ENCODE measurements at regions not wholly inside any gene's neighbourhood (a gene's known extent, or its start where the extent isn't known, plus 50 kb on each side); places are given as distances from the start of the nearest gene placed in this dataset.
"Not testable (repeated sequence)": the region's sequence is repeated elsewhere in the genome, so short reads cannot be mapped to it uniquely, and the experiment has no call there.

DNA sequence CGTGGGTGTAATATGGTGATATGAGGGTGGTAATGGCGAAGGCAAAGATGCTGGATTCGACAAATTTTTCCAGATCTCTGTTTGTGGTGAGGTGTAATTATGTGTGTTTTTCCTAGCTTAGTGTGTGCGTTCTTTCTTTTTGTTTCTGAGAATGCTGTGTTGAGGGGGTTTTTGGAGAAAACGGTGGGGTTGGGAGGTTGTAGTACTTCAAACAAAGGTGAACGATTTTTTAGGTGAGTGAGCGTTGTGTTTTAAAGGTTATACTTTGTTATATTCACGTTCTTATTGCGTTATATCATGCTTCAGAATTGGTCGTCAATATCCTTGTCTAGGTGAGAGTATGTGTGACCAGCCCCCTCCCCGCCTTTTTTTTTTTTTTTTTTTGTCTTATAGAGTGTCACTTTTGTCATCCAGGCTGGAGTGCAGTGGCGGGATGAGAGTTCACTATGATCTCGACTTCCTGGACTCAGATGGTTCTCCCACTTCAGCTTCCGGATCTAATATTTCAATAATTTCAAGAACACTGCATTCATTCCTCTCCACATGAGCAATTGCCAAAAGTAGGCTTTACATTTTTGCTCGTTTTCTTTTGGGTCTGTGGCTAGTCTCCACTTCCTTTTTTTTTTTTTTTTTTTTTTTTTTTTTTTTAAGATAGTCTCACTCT lies 82.2 kb upstream of the RNU2-1 start:
- DNase-seq (ENCODE audit: low spot score) = no peak

DNA sequence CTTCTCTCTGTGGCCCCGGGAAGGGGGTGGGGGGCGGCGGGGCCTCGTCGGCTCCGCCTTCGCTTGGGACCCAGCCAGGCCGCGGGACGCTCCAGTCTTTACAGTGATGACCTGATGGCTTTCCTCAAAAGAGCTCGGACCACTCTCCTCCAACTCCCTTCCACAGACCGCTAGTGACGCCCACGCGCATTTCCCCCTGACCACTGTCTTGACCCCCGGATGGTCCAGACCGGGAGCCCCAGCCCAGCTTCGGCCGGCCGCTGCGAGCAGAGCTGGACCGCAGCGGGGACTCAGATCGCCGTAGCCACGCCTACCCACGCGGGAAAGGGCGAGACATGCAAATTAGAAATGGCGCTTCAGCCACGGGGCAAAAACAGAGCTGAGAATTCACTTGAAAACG lies 81.6 kb upstream of the RNU2-1 start:
- no peak for DNase-seq (ENCODE audit: low spot score)

DNA sequence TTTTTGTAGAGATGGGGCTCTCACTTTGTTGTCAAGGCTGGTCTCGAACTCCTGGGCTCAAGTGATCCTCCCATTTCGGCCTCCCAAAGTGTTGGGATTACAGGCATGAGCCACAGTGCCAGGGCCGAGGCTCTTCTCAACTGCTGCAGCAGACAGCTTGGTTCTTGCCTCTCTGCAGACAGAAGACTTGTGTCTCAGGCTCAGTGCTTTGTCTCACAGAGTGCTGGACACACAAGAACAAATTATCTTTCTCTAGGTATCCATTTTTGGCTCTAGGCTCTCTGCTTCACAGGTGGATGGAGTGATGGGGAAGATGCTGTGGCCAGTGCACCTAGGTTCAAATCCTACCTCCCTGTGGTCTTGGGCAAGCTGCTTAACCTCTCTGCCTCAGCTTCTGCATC lies 80.8 kb upstream of the RNU2-1 start:
- DNase-seq (ENCODE audit: low spot score) = peak; percentile 28

DNA sequence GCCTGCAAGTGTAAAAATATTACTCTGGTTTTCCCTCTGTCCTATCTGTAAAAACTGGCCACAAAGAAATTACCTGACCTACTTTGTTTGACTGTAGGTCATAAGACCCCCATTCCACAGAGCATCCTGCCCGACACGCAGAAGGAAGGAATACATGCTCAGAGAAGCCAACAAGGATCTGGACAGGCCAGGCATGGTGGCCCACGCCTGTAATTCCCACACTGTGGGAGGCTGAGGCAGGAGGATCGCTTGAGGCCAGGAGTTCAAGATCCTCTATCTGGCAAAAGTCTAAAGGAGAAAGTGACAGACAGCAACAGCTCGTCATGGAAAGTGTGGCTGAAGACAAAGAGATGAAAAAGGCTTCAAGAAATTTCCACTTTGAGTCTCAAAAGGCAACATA lies 78.2 kb upstream of the RNU2-1 start:
- DNase-seq (ENCODE audit: low spot score) = no peak

DNA sequence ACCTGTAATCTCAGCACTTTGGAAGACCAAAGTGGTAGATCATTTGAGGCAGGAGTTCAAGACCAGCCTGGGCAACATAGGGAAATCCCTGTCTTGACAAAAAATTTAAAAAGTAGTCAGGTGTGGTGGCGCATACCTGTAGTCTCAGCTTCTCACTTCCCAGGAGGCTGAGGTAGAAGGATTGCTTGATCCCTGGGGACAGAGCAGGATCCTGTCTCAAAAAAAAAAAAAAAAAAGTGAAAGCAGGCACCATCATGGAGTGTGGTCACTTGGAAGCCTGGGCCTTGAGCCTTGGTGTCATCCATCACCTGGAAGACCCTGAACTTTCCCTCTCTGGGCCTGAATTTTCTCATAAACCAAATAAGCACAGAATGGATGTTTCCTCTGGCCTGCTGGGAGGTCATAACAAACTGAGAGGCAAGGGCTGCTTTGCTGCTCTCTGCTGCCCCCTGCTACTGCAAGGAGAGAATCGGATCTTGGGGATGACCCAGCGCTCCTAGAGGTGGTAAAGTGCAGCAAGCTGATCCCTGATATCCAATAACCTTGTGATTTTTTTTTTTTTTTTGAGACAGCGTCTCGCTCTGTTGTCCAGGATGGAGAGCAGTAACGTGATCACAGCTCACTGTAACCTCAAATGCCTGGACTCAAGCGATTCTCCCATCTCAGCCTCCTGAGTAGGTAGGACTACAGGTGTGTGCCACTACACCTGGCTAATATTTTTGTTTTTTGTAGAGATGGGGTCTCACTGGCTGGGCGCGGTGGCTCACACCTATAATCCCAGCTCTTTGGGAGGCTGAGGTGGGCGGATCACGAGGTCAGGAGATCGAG lies 75.9 kb upstream of the RNU2-1 start:
- DNase-seq (ENCODE audit: low spot score) = no peak

DNA sequence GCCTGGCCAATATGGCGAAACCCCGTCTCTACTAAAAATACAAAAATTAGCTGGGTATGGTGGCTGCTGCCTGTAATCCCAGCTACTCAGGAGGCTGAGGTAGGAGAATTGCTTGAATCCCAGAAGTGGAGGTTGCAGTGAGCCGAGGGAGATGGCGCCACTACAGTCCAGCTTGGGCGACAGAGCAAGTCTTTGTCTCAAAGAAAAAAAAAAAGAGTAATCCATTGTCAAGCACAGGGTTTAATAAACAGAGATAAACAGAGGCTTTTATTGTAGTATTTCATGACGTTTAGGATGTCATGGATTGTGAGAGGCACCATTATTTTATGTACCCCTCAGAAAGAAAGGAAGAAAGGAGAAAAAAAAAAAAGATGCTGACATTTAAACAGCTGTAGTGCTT lies 75.2 kb upstream of the RNU2-1 start:
- no peak for DNase-seq (ENCODE audit: low spot score)

DNA sequence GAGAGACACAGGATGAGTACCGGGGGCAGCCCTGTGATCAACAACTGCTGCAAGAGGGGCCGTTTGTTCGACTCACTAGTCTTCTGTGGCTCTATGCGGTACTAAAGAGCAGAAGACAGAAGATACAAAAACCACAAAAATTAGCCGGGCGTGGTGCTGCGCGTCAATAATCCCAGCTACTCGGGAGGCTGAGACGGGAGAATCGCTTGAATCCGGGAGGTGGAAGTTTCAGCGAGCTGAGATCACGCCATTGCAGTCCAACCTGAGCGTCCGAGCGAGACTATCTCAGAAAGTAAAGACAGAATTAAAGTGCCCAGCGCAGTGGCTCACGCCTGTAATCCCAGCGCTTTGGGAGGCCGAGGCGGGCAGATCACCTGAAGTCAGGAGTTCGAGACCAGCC lies 71.0 kb upstream of the RNU2-1 start:
- not testable (repeated sequence) for DNase-seq (ENCODE audit: low spot score)

DNA sequence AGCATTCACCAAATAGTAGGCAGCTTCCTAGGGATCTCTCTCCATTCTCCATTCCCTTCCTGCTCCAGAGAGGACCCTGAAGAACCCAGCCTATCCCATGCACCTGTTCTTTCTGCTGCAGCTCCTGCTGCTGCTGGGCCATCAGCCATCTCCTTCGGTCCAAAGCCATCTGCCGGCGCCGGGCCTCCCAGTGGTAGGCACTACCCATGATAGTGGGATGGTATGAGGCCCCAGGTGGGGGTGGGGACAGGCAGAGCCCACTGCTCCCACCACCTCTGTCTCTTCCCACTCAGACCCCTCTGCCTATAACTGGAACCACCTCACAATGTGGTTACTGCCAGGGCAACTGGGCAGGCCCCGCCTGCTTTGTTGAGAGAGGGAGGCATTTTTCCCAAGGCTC lies 69.3 kb upstream of the RNU2-1 start:
- DNase-seq (ENCODE audit: low spot score) = not testable (repeated sequence)

DNA sequence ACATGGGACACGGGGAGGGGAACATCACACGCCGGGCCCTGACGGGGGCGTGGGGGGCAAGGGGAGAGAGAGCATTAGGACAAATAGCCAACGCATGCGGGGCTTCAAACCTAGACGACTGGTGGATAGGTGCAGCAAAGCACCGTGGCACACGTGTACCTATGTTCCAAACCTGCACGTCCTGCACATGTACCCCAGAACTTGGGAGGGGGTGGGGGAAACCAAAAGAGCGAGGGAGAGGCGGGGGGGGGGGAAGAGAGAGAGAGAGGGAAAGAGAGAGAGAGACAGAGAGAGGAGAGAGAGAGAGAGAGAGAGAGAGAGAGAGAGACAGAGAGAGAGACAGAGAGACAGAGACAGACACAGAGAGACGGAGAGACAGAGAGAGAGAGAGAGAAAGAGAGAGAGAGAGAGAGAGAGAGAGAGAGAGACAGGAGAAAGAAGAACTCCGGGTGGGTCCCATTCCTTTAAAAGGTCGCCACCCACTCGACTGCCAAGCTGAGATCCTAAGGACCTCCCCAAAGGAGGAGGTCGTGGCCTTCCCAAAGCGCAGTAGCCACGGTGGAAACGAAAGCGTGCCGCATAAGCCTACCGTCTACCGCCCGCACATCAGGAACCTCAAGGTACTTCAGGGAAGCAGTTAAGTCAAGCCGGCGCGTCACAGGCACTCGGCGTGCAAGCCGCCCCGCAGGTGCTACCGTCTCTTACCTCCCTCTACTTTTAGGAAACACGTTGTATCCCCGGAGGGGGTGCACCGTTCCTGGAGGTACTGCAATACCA lies 65.7 kb upstream of the RNU2-1 start:
- DNase-seq (ENCODE audit: low spot score) = not testable (repeated sequence)

DNA sequence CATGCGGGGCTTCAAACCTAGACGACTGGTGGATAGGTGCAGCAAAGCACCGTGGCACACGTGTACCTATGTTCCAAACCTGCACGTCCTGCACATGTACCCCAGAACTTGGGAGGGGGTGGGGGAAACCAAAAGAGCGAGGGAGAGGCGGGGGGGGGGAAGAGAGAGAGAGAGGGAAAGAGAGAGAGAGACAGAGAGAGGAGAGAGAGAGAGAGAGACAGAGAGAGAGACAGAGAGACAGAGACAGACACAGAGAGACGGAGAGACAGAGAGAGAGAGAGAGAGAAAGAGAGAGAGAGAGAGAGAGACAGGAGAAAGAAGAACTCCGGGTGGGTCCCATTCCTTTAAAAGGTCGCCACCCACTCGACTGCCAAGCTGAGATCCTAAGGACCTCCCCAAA lies 55.9 kb upstream of the RNU2-1 start:
- DNase-seq (ENCODE audit: low spot score) = not testable (repeated sequence)

DNA sequence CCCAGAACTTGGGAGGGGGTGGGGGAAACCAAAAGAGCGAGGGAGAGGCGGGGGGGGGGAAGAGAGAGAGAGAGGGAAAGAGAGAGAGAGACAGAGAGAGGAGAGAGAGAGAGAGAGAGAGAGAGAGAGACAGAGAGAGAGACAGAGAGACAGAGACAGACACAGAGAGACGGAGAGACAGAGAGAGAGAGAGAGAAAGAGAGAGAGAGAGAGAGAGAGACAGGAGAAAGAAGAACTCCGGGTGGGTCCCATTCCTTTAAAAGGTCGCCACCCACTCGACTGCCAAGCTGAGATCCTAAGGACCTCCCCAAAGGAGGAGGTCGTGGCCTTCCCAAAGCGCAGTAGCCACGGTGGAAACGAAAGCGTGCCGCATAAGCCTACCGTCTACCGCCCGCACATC lies 49.8 kb upstream of the RNU2-1 start:
- DNase-seq (ENCODE audit: low spot score) = not testable (repeated sequence)
